GM23338 (cell line): ENCODE measurements at regions not wholly inside any gene's neighbourhood (a gene's known extent, or its start where the extent isn't known, plus 50 kb on each side); places are given as distances from the start of the nearest gene placed in this dataset.

Source experiments
- ATAC-seq: fragments of 200-7000 bp; cut with Tn5 transposase; 3 replicates; pipeline ENCODE4 v1.9.1; 2020
- DNase-seq: peaks from one replicate; pipeline ENCODE4 v3.0.0-alpha.2; 2015; ENCODE audit warnings: low spot score
- H2AFZ ChIP-seq: fragments of 200-600 bp; sonication (generic); 2 replicates; pipeline ENCODE4 v1.8.0; 2016; ENCODE audit warnings: antibody characterized with exemption, mild to moderate bottlenecking, moderate library complexity
- H3F3A ChIP-seq: fragments of 200-600 bp; sonication (generic); replicated peaks from 2 replicates; pipeline ENCODE4 v1.8.0; 2017; ENCODE audit warnings: antibody characterized with exemption, mixed run types, low read depth
- H3K27ac ChIP-seq: fragments of 200-600 bp; sonication (generic); 2 replicates; pipeline ENCODE4 v1.6.1; 2016; ENCODE audit warnings: low read depth
- H3K27me3 ChIP-seq: fragments of 200-600 bp; sonication (generic); 2 replicates; pipeline ENCODE4 v1.8.0; 2016; ENCODE audit warnings: mild to moderate bottlenecking, mixed run types, moderate library complexity; ENCODE audit not compliant: insufficient read depth
- H3K36me3 ChIP-seq: fragments of 200-600 bp; sonication (generic); 2 replicates; pipeline ENCODE4 v1.8.0; 2016; ENCODE audit warnings: mild to moderate bottlenecking; ENCODE audit not compliant: insufficient read depth
- H3K4me1 ChIP-seq: fragments of 200-600 bp; sonication (generic); 2 replicates; pipeline ENCODE4 v1.8.0; 2016; ENCODE audit warnings: mild to moderate bottlenecking, moderate library complexity; ENCODE audit not compliant: insufficient read depth
- H3K4me2 ChIP-seq: fragments of 200-600 bp; sonication (generic); 2 replicates; pipeline ENCODE4 v1.7.1; 2017; ENCODE audit warnings: mixed run types
- H3K4me3 ChIP-seq: fragments of 200-600 bp; sonication (generic); 2 replicates; pipeline ENCODE4 v1.6.1; 2016; ENCODE audit warnings: mixed run types
- H3K79me2 ChIP-seq: fragments of 200-600 bp; sonication (generic); replicated peaks from 2 replicates; pipeline ENCODE4 v1.8.0; 2017; ENCODE audit warnings: mild to moderate bottlenecking; ENCODE audit not compliant: insufficient read depth
- H3K9me2 ChIP-seq: fragments of 200-600 bp; sonication (generic); 2 replicates; pipeline ENCODE4 v1.8.0; 2017; ENCODE audit not compliant: insufficient read depth
- H4K20me1 ChIP-seq: fragments of 200-600 bp; sonication (generic); replicated peaks from 2 replicates; pipeline ENCODE4 v1.8.0; 2017; ENCODE audit warnings: mild to moderate bottlenecking; ENCODE audit not compliant: insufficient read depth
- H3K27ac Mint-ChIP-seq: 2 replicates; pipeline ENCODE4 v1.8.0; 2020; ENCODE audit warnings: inconsistent platforms, mild to moderate bottlenecking, moderate library complexity, mixed read lengths
- H3K27me3 Mint-ChIP-seq: 3 replicates; pipeline ENCODE4 v1.8.0; 2022; ENCODE audit warnings: low read depth, mild to moderate bottlenecking, moderate library complexity, mixed read lengths, inconsistent platforms; ENCODE audit not compliant: insufficient read depth, poor library complexity
- H3K36me3 Mint-ChIP-seq: 3 replicates; pipeline ENCODE4 v1.8.0; 2021; ENCODE audit warnings: low read depth, mild to moderate bottlenecking, inconsistent platforms, moderate library complexity, mixed read lengths
- H3K4me1 Mint-ChIP-seq: 3 replicates; pipeline ENCODE4 v1.8.0; 2020; ENCODE audit warnings: mild to moderate bottlenecking, inconsistent platforms, mixed read lengths
- H3K4me3 Mint-ChIP-seq: 3 replicates; pipeline ENCODE4 v1.8.0; 2021; ENCODE audit warnings: moderate library complexity, mild to moderate bottlenecking, inconsistent platforms, mixed read lengths
- H3K9me3 Mint-ChIP-seq: 3 replicates; pipeline ENCODE4 v1.8.0; 2020; ENCODE audit warnings: moderate library complexity, mild to moderate bottlenecking, inconsistent platforms, mixed read lengths
- CREB1 ChIP-seq: fragments of 250-450 bp; sonication (Bioruptor Pico); IDR thresholded peaks from 2 replicates; pipeline ENCODE4 v1.5.0; 2020; ENCODE audit warnings: low read depth, mild to moderate bottlenecking, moderate library complexity
- EZH2 ChIP-seq: fragments of 200-600 bp; sonication (generic); IDR thresholded peaks from one replicate; pipeline ENCODE4 v1.8.0; 2017; ENCODE audit warnings: antibody characterized with exemption, mild to moderate bottlenecking, low read depth; ENCODE audit not compliant: unreplicated experiment
- EZH2phosphoT487 ChIP-seq: fragments of 200-600 bp; sonication (generic); IDR thresholded peaks from one replicate; pipeline ENCODE4 v1.8.1; 2018; ENCODE audit warnings: antibody characterized with exemption; ENCODE audit not compliant: unreplicated experiment
- JUNB ChIP-seq: IDR thresholded peaks from one replicate; pipeline ENCODE4 v1.6.1; 2016; ENCODE audit warnings: antibody characterized with exemption; ENCODE audit not compliant: unreplicated experiment
- NANOG ChIP-seq: IDR thresholded peaks from 2 replicates; pipeline ENCODE4 v1.6.1; 2016; ENCODE audit warnings: antibody characterized with exemption, borderline replicate concordance
- POLR2AphosphoS5 ChIP-seq: IDR thresholded peaks from 2 replicates; pipeline ENCODE4 v1.6.1; 2016; ENCODE audit warnings: antibody characterized with exemption, low read depth
- STAT1 ChIP-seq: IDR thresholded peaks from one replicate; pipeline ENCODE4 v1.6.1; 2016; ENCODE audit warnings: antibody characterized with exemption; ENCODE audit not compliant: unreplicated experiment
- ZNF114 ChIP-seq: fragments of 250-450 bp; sonication (Bioruptor Pico); IDR thresholded peaks from 2 replicates; pipeline ENCODE4 v1.5.0; 2020; ENCODE audit warnings: mild to moderate bottlenecking, moderate library complexity
- ZNF331 ChIP-seq: fragments of 250-450 bp; sonication (Bioruptor Pico); IDR thresholded peaks from 2 replicates; pipeline ENCODE4 v1.5.0; 2020; ENCODE audit warnings: low read depth, mild to moderate bottlenecking, moderate library complexity
- TF ChIP-seq, protein P1 (sequence below): IDR thresholded peaks from one replicate; pipeline ENCODE4 v1.6.1; 2018; ENCODE audit warnings: antibody characterized with exemption; ENCODE audit not compliant: unreplicated experiment
- TF ChIP-seq, protein P2 (sequence below): IDR thresholded peaks from 2 replicates; pipeline ENCODE4 v1.6.1; 2016; ENCODE audit warnings: antibody characterized with exemption
- TF ChIP-seq, protein P3 (sequence below), 2 experiments: fragments of 200-600 bp in 1 of 2; sonication (generic) in 1 of 2; conservative IDR thresholded peaks; 2 replicates each; pipeline versions ENCODE4 v1.5.1 to v1.6.1; 2016 to 2017; ENCODE audit warnings: antibody characterized with exemption in 2 of 2, low read depth in 2 of 2, mild to moderate bottlenecking in 2 of 2, moderate library complexity in 1 of 2
- TF ChIP-seq, protein P4 (sequence below): fragments of 250-450 bp; sonication (Bioruptor Pico); IDR thresholded peaks from 2 replicates; pipeline ENCODE4 v1.5.0; 2020; ENCODE audit warnings: mild to moderate bottlenecking, moderate library complexity

DNA sequence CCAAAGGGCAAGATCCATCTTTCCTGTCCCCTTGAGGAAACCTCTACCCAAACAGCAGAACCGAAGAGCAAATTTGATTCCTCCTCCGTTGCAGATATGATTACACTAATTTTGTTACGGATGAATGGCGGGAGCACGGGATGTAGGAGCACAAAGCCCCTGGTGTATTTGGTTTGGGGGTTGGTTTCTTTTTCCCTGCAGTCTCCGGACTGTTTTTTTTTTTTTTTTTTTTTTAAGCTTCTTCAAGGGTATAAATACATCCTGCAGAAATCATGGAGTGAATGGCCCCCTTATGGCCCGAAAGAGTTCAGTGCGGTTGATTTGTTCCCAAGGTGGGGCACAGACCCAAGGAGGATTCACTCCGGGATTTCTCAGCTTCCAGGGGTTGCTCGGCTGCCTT lies 135.3 kb upstream of the SH3BP4 start:
- ATAC-seq: no peak
- no peak overlapping the region for H3K27ac Mint-ChIP-seq
- H3K36me3 Mint-ChIP-seq: no peaks in the 10 kb centered on the region

More for the DNA sequence above, 135.3 kb upstream of the SH3BP4 start:
- Mint-ChIP-seq H3K4me3 (no peak overlapping the region), H3K9me3 (no peaks in the 10 kb centered on the region; the same call in 2 of the 3 replicates), H3K27me3 (peaks cover 7% of the 10 kb centered on the region), H3K4me1 (peaks cover 9% of the 10 kb centered on the region)
- TF ChIP-seq ZNF331 (CRISPR knock-in tag) (no peak), EZH2 (no peak), CREB1 (no peak), POLR2AphosphoS5 (no peak), EZH2phosphoT487 (no peak), ZNF114 (CRISPR knock-in tag) (no peak), NANOG (no peak), JUNB (no peak), STAT1 (no peak)
- TF ChIP-seq, protein P1, sequence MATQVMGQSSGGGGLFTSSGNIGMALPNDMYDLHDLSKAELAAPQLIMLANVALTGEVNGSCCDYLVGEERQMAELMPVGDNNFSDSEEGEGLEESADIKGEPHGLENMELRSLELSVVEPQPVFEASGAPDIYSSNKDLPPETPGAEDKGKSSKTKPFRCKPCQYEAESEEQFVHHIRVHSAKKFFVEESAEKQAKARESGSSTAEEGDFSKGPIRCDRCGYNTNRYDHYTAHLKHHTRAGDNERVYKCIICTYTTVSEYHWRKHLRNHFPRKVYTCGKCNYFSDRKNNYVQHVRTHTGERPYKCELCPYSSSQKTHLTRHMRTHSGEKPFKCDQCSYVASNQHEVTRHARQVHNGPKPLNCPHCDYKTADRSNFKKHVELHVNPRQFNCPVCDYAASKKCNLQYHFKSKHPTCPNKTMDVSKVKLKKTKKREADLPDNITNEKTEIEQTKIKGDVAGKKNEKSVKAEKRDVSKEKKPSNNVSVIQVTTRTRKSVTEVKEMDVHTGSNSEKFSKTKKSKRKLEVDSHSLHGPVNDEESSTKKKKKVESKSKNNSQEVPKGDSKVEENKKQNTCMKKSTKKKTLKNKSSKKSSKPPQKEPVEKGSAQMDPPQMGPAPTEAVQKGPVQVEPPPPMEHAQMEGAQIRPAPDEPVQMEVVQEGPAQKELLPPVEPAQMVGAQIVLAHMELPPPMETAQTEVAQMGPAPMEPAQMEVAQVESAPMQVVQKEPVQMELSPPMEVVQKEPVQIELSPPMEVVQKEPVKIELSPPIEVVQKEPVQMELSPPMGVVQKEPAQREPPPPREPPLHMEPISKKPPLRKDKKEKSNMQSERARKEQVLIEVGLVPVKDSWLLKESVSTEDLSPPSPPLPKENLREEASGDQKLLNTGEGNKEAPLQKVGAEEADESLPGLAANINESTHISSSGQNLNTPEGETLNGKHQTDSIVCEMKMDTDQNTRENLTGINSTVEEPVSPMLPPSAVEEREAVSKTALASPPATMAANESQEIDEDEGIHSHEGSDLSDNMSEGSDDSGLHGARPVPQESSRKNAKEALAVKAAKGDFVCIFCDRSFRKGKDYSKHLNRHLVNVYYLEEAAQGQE: no peak
- TF ChIP-seq, protein P2, sequence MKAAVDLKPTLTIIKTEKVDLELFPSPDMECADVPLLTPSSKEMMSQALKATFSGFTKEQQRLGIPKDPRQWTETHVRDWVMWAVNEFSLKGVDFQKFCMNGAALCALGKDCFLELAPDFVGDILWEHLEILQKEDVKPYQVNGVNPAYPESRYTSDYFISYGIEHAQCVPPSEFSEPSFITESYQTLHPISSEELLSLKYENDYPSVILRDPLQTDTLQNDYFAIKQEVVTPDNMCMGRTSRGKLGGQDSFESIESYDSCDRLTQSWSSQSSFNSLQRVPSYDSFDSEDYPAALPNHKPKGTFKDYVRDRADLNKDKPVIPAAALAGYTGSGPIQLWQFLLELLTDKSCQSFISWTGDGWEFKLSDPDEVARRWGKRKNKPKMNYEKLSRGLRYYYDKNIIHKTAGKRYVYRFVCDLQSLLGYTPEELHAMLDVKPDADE: no peak
- TF ChIP-seq, protein P3, sequence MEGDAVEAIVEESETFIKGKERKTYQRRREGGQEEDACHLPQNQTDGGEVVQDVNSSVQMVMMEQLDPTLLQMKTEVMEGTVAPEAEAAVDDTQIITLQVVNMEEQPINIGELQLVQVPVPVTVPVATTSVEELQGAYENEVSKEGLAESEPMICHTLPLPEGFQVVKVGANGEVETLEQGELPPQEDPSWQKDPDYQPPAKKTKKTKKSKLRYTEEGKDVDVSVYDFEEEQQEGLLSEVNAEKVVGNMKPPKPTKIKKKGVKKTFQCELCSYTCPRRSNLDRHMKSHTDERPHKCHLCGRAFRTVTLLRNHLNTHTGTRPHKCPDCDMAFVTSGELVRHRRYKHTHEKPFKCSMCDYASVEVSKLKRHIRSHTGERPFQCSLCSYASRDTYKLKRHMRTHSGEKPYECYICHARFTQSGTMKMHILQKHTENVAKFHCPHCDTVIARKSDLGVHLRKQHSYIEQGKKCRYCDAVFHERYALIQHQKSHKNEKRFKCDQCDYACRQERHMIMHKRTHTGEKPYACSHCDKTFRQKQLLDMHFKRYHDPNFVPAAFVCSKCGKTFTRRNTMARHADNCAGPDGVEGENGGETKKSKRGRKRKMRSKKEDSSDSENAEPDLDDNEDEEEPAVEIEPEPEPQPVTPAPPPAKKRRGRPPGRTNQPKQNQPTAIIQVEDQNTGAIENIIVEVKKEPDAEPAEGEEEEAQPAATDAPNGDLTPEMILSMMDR (conservative IDR thresholded peaks at IDR 0.05; ENCODE audit: low read depth in 2 of 2): no peak
- TF ChIP-seq, protein P4, sequence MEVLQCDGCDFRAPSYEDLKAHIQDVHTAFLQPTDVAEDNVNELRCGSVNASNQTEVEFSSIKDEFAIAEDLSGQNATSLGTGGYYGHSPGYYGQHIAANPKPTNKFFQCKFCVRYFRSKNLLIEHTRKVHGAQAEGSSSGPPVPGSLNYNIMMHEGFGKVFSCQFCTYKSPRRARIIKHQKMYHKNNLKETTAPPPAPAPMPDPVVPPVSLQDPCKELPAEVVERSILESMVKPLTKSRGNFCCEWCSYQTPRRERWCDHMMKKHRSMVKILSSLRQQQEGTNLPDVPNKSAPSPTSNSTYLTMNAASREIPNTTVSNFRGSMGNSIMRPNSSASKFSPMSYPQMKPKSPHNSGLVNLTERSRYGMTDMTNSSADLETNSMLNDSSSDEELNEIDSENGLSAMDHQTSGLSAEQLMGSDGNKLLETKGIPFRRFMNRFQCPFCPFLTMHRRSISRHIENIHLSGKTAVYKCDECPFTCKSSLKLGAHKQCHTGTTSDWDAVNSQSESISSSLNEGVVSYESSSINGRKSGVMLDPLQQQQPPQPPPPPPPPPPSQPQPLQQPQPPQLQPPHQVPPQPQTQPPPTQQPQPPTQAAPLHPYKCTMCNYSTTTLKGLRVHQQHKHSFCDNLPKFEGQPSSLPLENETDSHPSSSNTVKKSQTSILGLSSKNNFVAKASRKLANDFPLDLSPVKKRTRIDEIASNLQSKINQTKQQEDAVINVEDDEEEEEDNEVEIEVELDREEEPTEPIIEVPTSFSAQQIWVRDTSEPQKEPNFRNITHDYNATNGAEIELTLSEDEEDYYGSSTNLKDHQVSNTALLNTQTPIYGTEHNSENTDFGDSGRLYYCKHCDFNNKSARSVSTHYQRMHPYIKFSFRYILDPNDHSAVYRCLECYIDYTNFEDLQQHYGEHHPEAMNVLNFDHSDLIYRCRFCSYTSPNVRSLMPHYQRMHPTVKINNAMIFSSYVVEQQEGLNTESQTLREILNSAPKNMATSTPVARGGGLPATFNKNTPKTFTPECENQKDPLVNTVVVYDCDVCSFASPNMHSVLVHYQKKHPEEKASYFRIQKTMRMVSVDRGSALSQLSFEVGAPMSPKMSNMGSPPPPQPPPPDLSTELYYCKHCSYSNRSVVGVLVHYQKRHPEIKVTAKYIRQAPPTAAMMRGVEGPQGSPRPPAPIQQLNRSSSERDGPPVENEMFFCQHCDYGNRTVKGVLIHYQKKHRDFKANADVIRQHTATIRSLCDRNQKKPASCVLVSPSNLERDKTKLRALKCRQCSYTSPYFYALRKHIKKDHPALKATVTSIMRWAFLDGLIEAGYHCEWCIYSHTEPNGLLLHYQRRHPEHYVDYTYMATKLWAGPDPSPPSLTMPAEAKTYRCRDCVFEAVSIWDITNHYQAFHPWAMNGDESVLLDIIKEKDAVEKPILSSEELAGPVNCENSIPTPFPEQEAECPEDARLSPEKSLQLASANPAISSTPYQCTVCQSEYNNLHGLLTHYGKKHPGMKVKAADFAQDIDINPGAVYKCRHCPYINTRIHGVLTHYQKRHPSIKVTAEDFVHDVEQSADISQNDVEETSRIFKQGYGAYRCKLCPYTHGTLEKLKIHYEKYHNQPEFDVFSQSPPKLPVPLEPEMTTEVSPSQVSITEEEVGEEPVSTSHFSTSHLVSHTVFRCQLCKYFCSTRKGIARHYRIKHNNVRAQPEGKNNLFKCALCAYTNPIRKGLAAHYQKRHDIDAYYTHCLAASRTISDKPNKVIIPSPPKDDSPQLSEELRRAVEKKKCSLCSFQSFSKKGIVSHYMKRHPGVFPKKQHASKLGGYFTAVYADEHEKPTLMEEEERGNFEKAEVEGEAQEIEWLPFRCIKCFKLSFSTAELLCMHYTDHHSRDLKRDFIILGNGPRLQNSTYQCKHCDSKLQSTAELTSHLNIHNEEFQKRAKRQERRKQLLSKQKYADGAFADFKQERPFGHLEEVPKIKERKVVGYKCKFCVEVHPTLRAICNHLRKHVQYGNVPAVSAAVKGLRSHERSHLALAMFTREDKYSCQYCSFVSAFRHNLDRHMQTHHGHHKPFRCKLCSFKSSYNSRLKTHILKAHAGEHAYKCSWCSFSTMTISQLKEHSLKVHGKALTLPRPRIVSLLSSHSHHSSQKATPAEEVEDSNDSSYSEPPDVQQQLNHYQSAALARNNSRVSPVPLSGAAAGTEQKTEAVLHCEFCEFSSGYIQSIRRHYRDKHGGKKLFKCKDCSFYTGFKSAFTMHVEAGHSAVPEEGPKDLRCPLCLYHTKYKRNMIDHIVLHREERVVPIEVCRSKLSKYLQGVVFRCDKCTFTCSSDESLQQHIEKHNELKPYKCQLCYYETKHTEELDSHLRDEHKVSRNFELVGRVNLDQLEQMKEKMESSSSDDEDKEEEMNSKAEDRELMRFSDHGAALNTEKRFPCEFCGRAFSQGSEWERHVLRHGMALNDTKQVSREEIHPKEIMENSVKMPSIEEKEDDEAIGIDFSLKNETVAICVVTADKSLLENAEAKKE: no peak
- no peaks in the 10 kb centered on the region for H3K9me2 ChIP-seq
- no peak for DNase-seq
- H4K20me1 ChIP-seq: no peaks in the 10 kb centered on the region
- H3K4me1 ChIP-seq: no peaks in the 10 kb centered on the region
- H2AFZ ChIP-seq: 0 out of 2 replicates have a peak overlapping the region, but pooled peaks have one; percentile 69
- H3K4me2 ChIP-seq: no peak overlapping the region
- H3K27ac ChIP-seq: no peak overlapping the region
- no peaks in the 10 kb centered on the region for H3K79me2 ChIP-seq
- no peaks in the 10 kb centered on the region for H3K27me3 ChIP-seq
- no peak overlapping the region for H3K4me3 ChIP-seq
- no peaks in the 10 kb centered on the region for H3K36me3 ChIP-seq
- H3F3A ChIP-seq: no peaks in the 10 kb centered on the region
